Stomach (tissue), 8 donors: ENCODE measurements at regions not wholly inside any gene's neighbourhood (a gene's known extent, or its start where the extent isn't known, plus 50 kb on each side); places are given as distances from the start of the nearest gene placed in this dataset.

ENCODE experiments used
- DNase-seq, 2 donors: peaks; one replicate each; pipeline versions ENCODE4 v3.0.0 to v3.0.0-alpha.2; 2013 to 2019
- H3K27ac ChIP-seq, 5 donors: fragments of 200-600 bp in 4 of 5; sonication (generic) in 4 of 5; one replicate each; pipeline ENCODE4 v1.5.1; 2013 to 2019; ENCODE audit warnings: mild to moderate bottlenecking in 1 of 5, moderate library complexity in 1 of 5
- H3K27me3 ChIP-seq, 3 donors: fragments of 200-600 bp; sonication (generic); one replicate each; pipeline ENCODE4 v1.5.1; 2017 to 2019; ENCODE audit warnings: mixed run types in 1 of 3
- H3K36me3 ChIP-seq, 4 donors: fragments of 200-600 bp; sonication (generic); 1 replicate in 3 of 4; 2 replicates in 1 of 4; pipeline ENCODE4 v1.5.1; 2016 to 2019
- H3K4me1 ChIP-seq, 4 donors: fragments of 200-600 bp; sonication (generic); one replicate each; pipeline ENCODE4 v1.5.1; 2016 to 2019
- H3K4me3 ChIP-seq, 4 donors: fragments of 200-600 bp; sonication (generic) in 3 of 4; one replicate each; pipeline ENCODE4 v1.5.1; 2016 to 2019; ENCODE audit warnings: mild to moderate bottlenecking in 1 of 4
- H3K9me3 ChIP-seq, 4 donors: fragments of 200-600 bp; sonication (generic); one replicate each; pipeline ENCODE4 v1.5.1; 2016 to 2019
- EP300 ChIP-seq: sonication (generic); formaldehyde crosslinking; IDR thresholded peaks from one replicate; pipeline ENCODE4 v1.6.1; 2017; ENCODE audit warnings: antibody characterized with exemption
- POLR2A ChIP-seq, 4 donors: fragments of 450-650 bp; IDR thresholded peaks; one replicate each; pipeline ENCODE4 v1.6.1; 2016; ENCODE audit warnings: antibody characterized with exemption in 4 of 4, control low read depth in 2 of 4, mild to moderate bottlenecking in 1 of 4, moderate library complexity in 1 of 4
- POLR2AphosphoS5 ChIP-seq, 3 donors: sonication (generic); formaldehyde crosslinking; IDR thresholded peaks; one replicate each; pipeline ENCODE4 v1.6.1; 2016; ENCODE audit warnings: antibody characterized with exemption in 3 of 3
- WGBS, 5 donors: extraction: QIAGEN DNeasy Blood & Tissue Kit in 3 of 5; methylation state at CpG; one replicate each; pipeline versions ENCODE4 v1.1.5 to v1.1.7; 2013 to 2018; 5-methylcytosine and 5-hydroxymethylcytosine counted together
- intact Hi-C: fragments of 100-400 bp; cut with DNase I; formaldehyde crosslinking; loops from one replicate; pipeline ENCODE4 v1.15.1; 2023; ENCODE audit warnings: low total_unique reads
- TF ChIP-seq, protein P1 (sequence below), 7 experiments: fragments of 450-650 bp in 4 of 7; fragments of 200-600 bp in 3 of 7; sonication (generic) in 3 of 7; IDR thresholded peaks; one replicate each; pipeline ENCODE4 v1.5.1; 2016 to 2019; ENCODE audit warnings: antibody characterized with exemption in 7 of 7, control low read depth in 2 of 7, mild to moderate bottlenecking in 1 of 7
- donor health status: healthy with polysubstance abuse.
- donor health status: Bipolar disorder and iron deficiency.
- donor health status: healthy.

DNA sequence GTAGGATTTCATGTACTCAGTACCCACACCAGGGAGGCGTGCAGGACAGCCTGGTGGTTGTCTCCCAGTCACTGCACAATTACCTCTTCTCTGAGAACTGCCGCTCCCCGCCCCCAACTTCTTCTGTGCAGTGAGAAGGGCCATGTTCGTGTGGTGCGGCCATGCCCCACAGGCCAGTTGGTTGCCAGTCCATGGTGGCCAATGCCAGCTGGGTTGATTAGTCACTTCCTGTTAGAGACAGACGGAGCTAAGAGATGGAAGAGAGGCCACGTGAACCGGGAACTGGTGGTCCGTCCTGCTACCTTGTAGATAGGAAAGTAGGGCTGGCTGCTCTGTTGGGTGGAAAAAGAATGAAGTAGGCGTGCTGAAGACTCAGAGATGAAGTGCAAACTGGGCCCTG lies 206.5 kb downstream of the ABCC12 start:
- no peaks in the 10 kb centered on the region for H3K9me3 ChIP-seq
- no peak for DNase-seq
- H3K36me3 ChIP-seq = no peaks in the 10 kb centered on the region
- H3K27me3 ChIP-seq = no peaks in the 10 kb centered on the region
- no peak for TF ChIP-seq POLR2A (IDR thresholded peaks at IDR 0.05)
- TF ChIP-seq, protein P1, sequence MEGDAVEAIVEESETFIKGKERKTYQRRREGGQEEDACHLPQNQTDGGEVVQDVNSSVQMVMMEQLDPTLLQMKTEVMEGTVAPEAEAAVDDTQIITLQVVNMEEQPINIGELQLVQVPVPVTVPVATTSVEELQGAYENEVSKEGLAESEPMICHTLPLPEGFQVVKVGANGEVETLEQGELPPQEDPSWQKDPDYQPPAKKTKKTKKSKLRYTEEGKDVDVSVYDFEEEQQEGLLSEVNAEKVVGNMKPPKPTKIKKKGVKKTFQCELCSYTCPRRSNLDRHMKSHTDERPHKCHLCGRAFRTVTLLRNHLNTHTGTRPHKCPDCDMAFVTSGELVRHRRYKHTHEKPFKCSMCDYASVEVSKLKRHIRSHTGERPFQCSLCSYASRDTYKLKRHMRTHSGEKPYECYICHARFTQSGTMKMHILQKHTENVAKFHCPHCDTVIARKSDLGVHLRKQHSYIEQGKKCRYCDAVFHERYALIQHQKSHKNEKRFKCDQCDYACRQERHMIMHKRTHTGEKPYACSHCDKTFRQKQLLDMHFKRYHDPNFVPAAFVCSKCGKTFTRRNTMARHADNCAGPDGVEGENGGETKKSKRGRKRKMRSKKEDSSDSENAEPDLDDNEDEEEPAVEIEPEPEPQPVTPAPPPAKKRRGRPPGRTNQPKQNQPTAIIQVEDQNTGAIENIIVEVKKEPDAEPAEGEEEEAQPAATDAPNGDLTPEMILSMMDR (IDR thresholded peaks at IDR 0.05) = no peak
- no peak for TF ChIP-seq EP300
- TF ChIP-seq POLR2AphosphoS5 (IDR thresholded peaks at IDR 0.05) = no peak
- no peaks in the 10 kb centered on the region for H3K4me1 ChIP-seq
- intact Hi-C loops = no loop called here
- H3K27ac ChIP-seq = no peak overlapping the region
- no peak overlapping the region for H3K4me3 ChIP-seq
- WGBS, 5 donors = 79 to 92% (median 84%) methylated on average over 8 to 10 of the region's 10 CpGs

DNA sequence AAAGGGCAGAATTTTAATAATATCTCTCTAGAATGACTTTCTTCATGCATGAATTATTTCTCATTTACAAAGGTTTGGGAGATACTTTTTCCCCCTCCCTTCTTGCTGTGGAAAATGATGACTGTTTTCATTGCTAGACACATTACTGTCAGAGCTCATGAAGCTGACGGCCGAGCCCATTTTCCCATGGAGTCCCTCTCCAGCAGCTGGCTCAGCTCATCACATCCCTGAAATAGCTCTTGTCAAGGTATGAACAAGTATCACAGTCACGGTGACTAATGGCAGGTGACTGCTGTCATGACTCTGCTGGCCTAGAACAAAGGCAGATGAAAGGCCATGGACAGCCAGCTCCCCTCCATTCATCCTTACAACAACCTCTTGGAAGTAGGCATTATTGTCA lies 208.1 kb downstream of the ABCC12 start:
- Histone ChIP-seq H3K4me1 (no peaks in the 10 kb centered on the region), H3K36me3 (no peaks in the 10 kb centered on the region), H3K27me3 (no peaks in the 10 kb centered on the region), H3K4me3 (no peak overlapping the region), H3K9me3 (no peaks in the 10 kb centered on the region), H3K27ac (no peak overlapping the region)
- intact Hi-C loops = no loop called here
- no peak for DNase-seq
- 59 to 65% (median 63%) methylated on average over 3 of the region's 3 CpGs for WGBS, 5 donors
- no peak for TF ChIP-seq EP300
- TF ChIP-seq POLR2A (IDR thresholded peaks at IDR 0.05) = no peak
- TF ChIP-seq, protein P1 (IDR thresholded peaks at IDR 0.05) = no peak

DNA sequence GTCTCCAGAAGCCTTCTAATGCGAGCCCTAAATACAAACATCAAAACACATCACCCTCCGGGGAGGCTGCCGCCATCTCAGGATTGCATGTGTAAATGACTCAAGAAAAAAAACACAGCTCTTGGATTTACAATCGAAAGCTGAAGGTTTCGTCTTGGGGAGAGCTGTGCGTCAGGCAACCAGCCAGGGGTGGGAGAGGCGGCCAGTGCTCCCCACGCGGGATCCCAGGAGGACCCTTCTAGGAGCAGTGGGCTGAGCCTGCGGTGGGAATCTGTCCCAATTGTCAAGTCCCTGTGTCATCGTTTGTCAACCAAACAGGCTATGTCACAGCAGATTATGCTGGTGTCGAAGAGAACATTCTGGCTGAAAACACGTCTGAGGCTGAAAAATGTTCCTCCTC lies 209.7 kb downstream of the ABCC12 start:
- intact Hi-C loops = no loop called here
- DNase-seq = no peak
- Histone ChIP-seq H3K27me3 (no peaks in the 10 kb centered on the region), H3K4me1 (no peaks in the 10 kb centered on the region), H3K9me3 (no peaks in the 10 kb centered on the region), H3K4me3 (no peak overlapping the region), H3K36me3 (no peaks in the 10 kb centered on the region), H3K27ac (no peak overlapping the region)
- WGBS, 5 donors = 66 to 76% (median 75%) methylated on average over 13 of the region's 13 CpGs
- TF ChIP-seq, protein P1 (IDR thresholded peaks at IDR 0.05) = no peak
- TF ChIP-seq EP300 (no peak), POLR2AphosphoS5 (IDR thresholded peaks at IDR 0.05) (no peak), POLR2A (IDR thresholded peaks at IDR 0.05) (no peak)

DNA sequence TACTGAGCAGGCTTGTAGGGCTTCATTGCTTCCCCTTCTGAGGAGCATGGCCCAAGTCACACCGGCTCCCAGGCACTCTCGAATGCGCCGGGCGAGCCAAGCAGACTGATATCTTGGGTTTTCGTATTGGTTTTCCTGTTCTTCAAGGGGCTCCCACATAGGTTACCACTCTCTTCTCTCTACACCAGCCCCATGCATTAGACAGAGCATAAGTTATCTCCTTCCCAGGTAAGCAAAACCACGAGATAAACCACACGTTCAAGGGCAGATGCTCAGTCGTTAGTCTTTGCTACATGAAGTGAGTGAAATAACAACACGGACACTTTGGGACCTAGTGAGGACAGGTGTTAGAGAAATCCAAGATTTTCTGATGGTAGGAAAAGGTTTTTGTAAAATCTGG lies 211.2 kb downstream of the ABCC12 start:
- Histone ChIP-seq H3K4me3 (no peak overlapping the region), H3K27ac (no peak overlapping the region), H3K36me3 (no peaks in the 10 kb centered on the region), H3K9me3 (no peaks in the 10 kb centered on the region), H3K4me1 (no peaks in the 10 kb centered on the region), H3K27me3 (no peaks in the 10 kb centered on the region)
- no peak for DNase-seq
- intact Hi-C loops = no loop called here
- WGBS, 5 donors = 69 to 81% (median 74%) methylated on average over 10 of the region's 10 CpGs
- TF ChIP-seq EP300 = no peak
- TF ChIP-seq POLR2A (IDR thresholded peaks at IDR 0.05) = no peak
- TF ChIP-seq, protein P1 (IDR thresholded peaks at IDR 0.05) = no peak
- no peak for TF ChIP-seq POLR2AphosphoS5 (IDR thresholded peaks at IDR 0.05)

DNA sequence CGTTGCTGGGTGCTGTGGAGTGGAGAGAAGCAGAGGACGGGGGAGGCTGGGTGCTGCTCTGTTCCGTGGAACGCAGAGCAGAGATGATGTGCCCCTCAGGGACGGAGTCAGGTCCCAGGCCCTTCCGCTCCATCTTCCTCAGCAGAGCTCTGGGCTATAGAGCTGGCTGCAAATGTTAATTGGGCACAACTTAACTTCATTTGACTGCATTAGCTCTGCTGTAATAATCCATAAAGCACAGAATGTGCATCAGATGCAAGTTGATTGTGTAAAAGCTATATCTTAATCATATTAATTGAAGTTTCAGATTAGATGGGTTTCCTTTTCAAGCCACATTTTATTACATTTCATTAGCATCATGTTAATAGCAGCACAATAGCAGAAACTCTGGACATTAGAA lies 212.6 kb downstream of the ABCC12 start:
- TF ChIP-seq POLR2AphosphoS5 (IDR thresholded peaks at IDR 0.05) = no peak
- TF ChIP-seq EP300 = no peak
- no peak for TF ChIP-seq POLR2A (IDR thresholded peaks at IDR 0.05)
- TF ChIP-seq, protein P1 (IDR thresholded peaks at IDR 0.05) = no peak
- Histone ChIP-seq H3K4me3 (no peak overlapping the region), H3K27ac (no peak overlapping the region), H3K36me3 (no peaks in the 10 kb centered on the region), H3K9me3 (no peaks in the 10 kb centered on the region), H3K27me3 (no peaks in the 10 kb centered on the region), H3K4me1 (no peaks in the 10 kb centered on the region)
- 79 to 88% (median 80%) methylated on average over 6 of the region's 6 CpGs for WGBS, 5 donors
- no peak for DNase-seq
- intact Hi-C loops = no loop called here
